T-helper 17 cell (primary cell): ENCODE measurements at regions not wholly inside any gene's neighbourhood (a gene's known extent, or its start where the extent isn't known, plus 50 kb on each side); places are given as distances from the start of the nearest gene placed in this dataset.

Experiments used
- ATAC-seq: fragments of 150-1000 bp; cut with Tn5 transposase; 2 replicates; pipeline ENCODE4 v1.10.0; 2021; ENCODE audit warnings: mild to moderate bottlenecking, moderate library complexity
- DNase-seq, 3 donors: peaks; one replicate each; pipeline versions ENCODE4 v3.0.0 to v3.0.0-alpha.2; 2020 to 2021
- H3K9me3 ChIP-seq: one replicate; pipeline ENCODE4 v1.7.0; 2013; ENCODE audit warnings: low read length, mild to moderate bottlenecking; ENCODE audit not compliant: control insufficient read depth, poor library complexity, severe bottlenecking
- H3K27ac Mint-ChIP-seq: one replicate; pipeline ENCODE4 v1.8.0; 2022; ENCODE audit warnings: mild to moderate bottlenecking, moderate library complexity, mixed read lengths
- H3K27me3 Mint-ChIP-seq: one replicate; pipeline ENCODE4 v1.8.0; 2022; ENCODE audit warnings: mixed read lengths
- H3K36me3 Mint-ChIP-seq: one replicate; pipeline ENCODE4 v1.8.0; 2022; ENCODE audit warnings: low read depth, mixed read lengths
- H3K4me1 Mint-ChIP-seq: one replicate; pipeline ENCODE4 v1.8.0; 2022; ENCODE audit warnings: mild to moderate bottlenecking, mixed read lengths
- H3K4me3 Mint-ChIP-seq: one replicate; pipeline ENCODE4 v1.8.0; 2022; ENCODE audit warnings: mild to moderate bottlenecking, moderate library complexity, mixed read lengths

- no peaks in the 10 kb centered on the region for H3K9me3 ChIP-seq
- ATAC-seq, result no peak
- H3K4me3 Mint-ChIP-seq, result no peak overlapping the region
- no peak overlapping the region for H3K27ac Mint-ChIP-seq
- H3K27me3 Mint-ChIP-seq, result no peaks in the 10 kb centered on the region
- no peak for DNase-seq
- no peaks in the 10 kb centered on the region for H3K4me1 Mint-ChIP-seq
- H3K36me3 Mint-ChIP-seq, result no peaks in the 10 kb centered on the region
These were observed 505.6 kb downstream of the HTR7 start for GRCh38 chr10:90352288-90352687.

- no peaks in the 10 kb centered on the region for H3K27me3 Mint-ChIP-seq
- no peaks in the 10 kb centered on the region for H3K4me1 Mint-ChIP-seq
- DNase-seq (no peak), ATAC-seq (no peak)
- no peaks in the 10 kb centered on the region for H3K9me3 ChIP-seq
- no peaks in the 10 kb centered on the region for H3K36me3 Mint-ChIP-seq
- no peak overlapping the region for H3K27ac Mint-ChIP-seq
- no peak overlapping the region for H3K4me3 Mint-ChIP-seq
These were observed 502.9 kb downstream of the HTR7 start for GRCh38 chr10:90354914-90355313.

GRCh38 chr10:90363799-90364483 lies 493.9 kb downstream of the HTR7 start:
- H3K27ac Mint-ChIP-seq, result no peak overlapping the region
- no peak for ATAC-seq

GRCh38 chr10:90372451-90372850 lies 485.4 kb downstream of the HTR7 start:
- ATAC-seq (no peak), DNase-seq (no peak)
- no peaks in the 10 kb centered on the region for H3K4me1 Mint-ChIP-seq
- H3K9me3 ChIP-seq, result no peaks in the 10 kb centered on the region
- H3K27ac Mint-ChIP-seq, result no peak overlapping the region
- H3K36me3 Mint-ChIP-seq, result no peaks in the 10 kb centered on the region
- no peak overlapping the region for H3K4me3 Mint-ChIP-seq
- H3K27me3 Mint-ChIP-seq, result no peaks in the 10 kb centered on the region

More at GRCh38 chr10:90363799-90364483, 493.9 kb downstream of the HTR7 start:
- H3K4me1 Mint-ChIP-seq, result no peaks in the 10 kb centered on the region
- no peak for DNase-seq
- no peaks in the 10 kb centered on the region for H3K9me3 ChIP-seq
- H3K4me3 Mint-ChIP-seq, result no peak overlapping the region
- no peaks in the 10 kb centered on the region for H3K27me3 Mint-ChIP-seq
- H3K36me3 Mint-ChIP-seq, result no peaks in the 10 kb centered on the region

- no peak for ATAC-seq
- Mint-ChIP-seq H3K36me3 (no peaks in the 10 kb centered on the region), H3K4me1 (no peaks in the 10 kb centered on the region), H3K27ac (no peak overlapping the region), H3K4me3 (no peak overlapping the region), H3K27me3 (peaks cover 4% of the 10 kb centered on the region)
- DNase-seq, result no peak
- no peaks in the 10 kb centered on the region for H3K9me3 ChIP-seq
These were observed 483.9 kb downstream of the HTR7 start for GRCh38 chr10:90373911-90374310.

- ATAC-seq (no peak), DNase-seq (no peak)
- no peaks in the 10 kb centered on the region for H3K9me3 ChIP-seq
- H3K27ac Mint-ChIP-seq, result no peak overlapping the region
- no peaks in the 10 kb centered on the region for H3K36me3 Mint-ChIP-seq
- no peak overlapping the region for H3K4me3 Mint-ChIP-seq
- no peaks in the 10 kb centered on the region for H3K4me1 Mint-ChIP-seq
- peaks cover 4% of the 10 kb centered on the region for H3K27me3 Mint-ChIP-seq
These were observed 479.2 kb downstream of the HTR7 start for GRCh38 chr10:90378524-90379076.

GRCh38 chr10:90381468-90381867 lies 476.4 kb downstream of the HTR7 start:
- H3K4me3 Mint-ChIP-seq, result no peak overlapping the region
- H3K9me3 ChIP-seq, result no peaks in the 10 kb centered on the region
- peaks cover 4% of the 10 kb centered on the region for H3K27me3 Mint-ChIP-seq
- H3K27ac Mint-ChIP-seq, result no peak overlapping the region
- no peak for DNase-seq
- no peaks in the 10 kb centered on the region for H3K4me1 Mint-ChIP-seq
- no peaks in the 10 kb centered on the region for H3K36me3 Mint-ChIP-seq
- no peak for ATAC-seq

GRCh38 chr10:90389876-90390275 lies 468.0 kb downstream of the HTR7 start:
- no peaks in the 10 kb centered on the region for H3K9me3 ChIP-seq
- ATAC-seq (no peak), DNase-seq (no peak)
- Mint-ChIP-seq H3K4me1 (no peaks in the 10 kb centered on the region), H3K27ac (no peak overlapping the region), H3K27me3 (no peaks in the 10 kb centered on the region), H3K4me3 (no peak overlapping the region), H3K36me3 (no peaks in the 10 kb centered on the region)

- ATAC-seq (no peak), DNase-seq (no peak)
- no peaks in the 10 kb centered on the region for H3K27me3 Mint-ChIP-seq
- H3K4me1 Mint-ChIP-seq, result no peaks in the 10 kb centered on the region
- H3K9me3 ChIP-seq, result no peaks in the 10 kb centered on the region
- H3K27ac Mint-ChIP-seq, result no peak overlapping the region
- no peak overlapping the region for H3K4me3 Mint-ChIP-seq
- H3K36me3 Mint-ChIP-seq, result no peaks in the 10 kb centered on the region
These were observed 463.5 kb downstream of the HTR7 start for GRCh38 chr10:90394311-90394710.

GRCh38 chr10:90396721-90397120 lies 461.1 kb downstream of the HTR7 start:
- Mint-ChIP-seq H3K27ac (no peak overlapping the region), H3K36me3 (no peaks in the 10 kb centered on the region), H3K4me3 (no peak overlapping the region), H3K27me3 (no peaks in the 10 kb centered on the region), H3K4me1 (no peaks in the 10 kb centered on the region)
- H3K9me3 ChIP-seq, result no peaks in the 10 kb centered on the region
- DNase-seq (no peak), ATAC-seq (no peak)

GRCh38 chr10:90398566-90398965 lies 459.3 kb downstream of the HTR7 start:
- ATAC-seq (no peak), DNase-seq (no peak)
- H3K27me3 Mint-ChIP-seq, result no peaks in the 10 kb centered on the region
- H3K4me3 Mint-ChIP-seq, result no peak overlapping the region
- H3K9me3 ChIP-seq, result no peaks in the 10 kb centered on the region
- H3K36me3 Mint-ChIP-seq, result no peaks in the 10 kb centered on the region
- no peaks in the 10 kb centered on the region for H3K4me1 Mint-ChIP-seq
- H3K27ac Mint-ChIP-seq, result no peak overlapping the region

GRCh38 chr10:90399782-90400181 lies 458.1 kb downstream of the HTR7 start:
- no peaks in the 10 kb centered on the region for H3K9me3 ChIP-seq
- Mint-ChIP-seq H3K4me1 (no peaks in the 10 kb centered on the region), H3K27me3 (no peaks in the 10 kb centered on the region), H3K27ac (no peak overlapping the region), H3K36me3 (no peaks in the 10 kb centered on the region), H3K4me3 (no peak overlapping the region)
- ATAC-seq (no peak), DNase-seq (no peak)

GRCh38 chr10:90403211-90404000 lies 454.4 kb downstream of the HTR7 start:
- no peaks in the 10 kb centered on the region for H3K36me3 Mint-ChIP-seq
- DNase-seq (no peak), ATAC-seq (no peak)
- no peak overlapping the region for H3K4me3 Mint-ChIP-seq
- H3K4me1 Mint-ChIP-seq, result no peaks in the 10 kb centered on the region
- H3K27ac Mint-ChIP-seq, result no peak overlapping the region
- H3K27me3 Mint-ChIP-seq, result no peaks in the 10 kb centered on the region
- H3K9me3 ChIP-seq, result no peaks in the 10 kb centered on the region
